Stimulated activated CD4-positive, alpha-beta T cell treated with anti-CD3 and anti-CD28 coated beads, TNF-alpha, amount 100 ng/mL, for 24 hours (primary cell): ENCODE measurements at regions not wholly inside any gene's neighbourhood (a gene's known extent, or its start where the extent isn't known, plus 50 kb on each side); places are given as distances from the start of the nearest gene placed in this dataset.
"Not testable (repeated sequence)": the region's sequence is repeated elsewhere in the genome, so short reads cannot be mapped to it uniquely, and the experiment has no call there.

Experiments
- DNase-seq, 3 experiments: peaks; one replicate each; pipeline ENCODE4 v3.0.0-alpha.2; 2020; ENCODE audit warnings: low read depth in 3 of 3

- no peak for DNase-seq
Measured at GRCh38 chr11:8772571-8773519, 90.3 kb downstream of the RPL27A start.

GRCh38 chr11:8773916-8774539 lies 91.4 kb downstream of the RPL27A start:
- DNase-seq: no peak

GRCh38 chr11:8774916-8775315 lies 92.3 kb downstream of the RPL27A start:
- DNase-seq: not testable (repeated sequence)

- no peak for DNase-seq
Measured at GRCh38 chr11:8775332-8775731, 92.7 kb downstream of the RPL27A start.

- DNase-seq: no peak
Measured at GRCh38 chr11:8775734-8776133, 93.1 kb downstream of the RPL27A start.

- no peak for DNase-seq
Measured at GRCh38 chr11:8776209-8776608, 93.6 kb downstream of the RPL27A start.

- no peak for DNase-seq
Measured at GRCh38 chr11:8777907-8778767, 95.5 kb downstream of the RPL27A start.

- DNase-seq: no peak
Measured at GRCh38 chr11:8779107-8779506, 96.5 kb downstream of the RPL27A start.

GRCh38 chr11:8779732-8780131 lies 97.1 kb downstream of the RPL27A start:
- no peak for DNase-seq

GRCh38 chr11:8784954-8785353 lies 102.4 kb downstream of the RPL27A start:
- no peak for DNase-seq

GRCh38 chr11:8785457-8785856 lies 102.9 kb downstream of the RPL27A start:
- DNase-seq: no peak

GRCh38 chr11:8785998-8786397 lies 103.4 kb downstream of the RPL27A start:
- no peak for DNase-seq

GRCh38 chr11:8786933-8787332 lies 104.3 kb downstream of the RPL27A start:
- no peak for DNase-seq

GRCh38 chr11:8787372-8787771 lies 104.8 kb downstream of the RPL27A start:
- DNase-seq: no peak

- no peak for DNase-seq
Measured at GRCh38 chr11:8788616-8789015, 106.0 kb downstream of the RPL27A start.

GRCh38 chr11:8789864-8790263 lies 107.3 kb downstream of the RPL27A start:
- no peak for DNase-seq

- no peak for DNase-seq
Measured at GRCh38 chr11:8790968-8791367, 108.4 kb downstream of the RPL27A start.

- no peak for DNase-seq
Measured at GRCh38 chr11:8792710-8793109, 110.1 kb downstream of the RPL27A start.

- DNase-seq: no peak
Measured at GRCh38 chr11:8793114-8793777, 110.7 kb downstream of the RPL27A start.

- no peak for DNase-seq
Measured at GRCh38 chr11:8794126-8794525, 111.5 kb downstream of the RPL27A start.

GRCh38 chr11:8794677-8795103 lies 112.1 kb downstream of the RPL27A start:
- no peak for DNase-seq

GRCh38 chr11:8796941-8797340 lies 114.0 kb upstream of the AKIP1 start:
- no peak for DNase-seq
